ENCODE measurements at regions not wholly inside any gene's neighbourhood (a gene's known extent, or its start where the extent isn't known, plus 50 kb on each side); places are given as distances from the start of the nearest gene placed in this dataset.

DNA sequence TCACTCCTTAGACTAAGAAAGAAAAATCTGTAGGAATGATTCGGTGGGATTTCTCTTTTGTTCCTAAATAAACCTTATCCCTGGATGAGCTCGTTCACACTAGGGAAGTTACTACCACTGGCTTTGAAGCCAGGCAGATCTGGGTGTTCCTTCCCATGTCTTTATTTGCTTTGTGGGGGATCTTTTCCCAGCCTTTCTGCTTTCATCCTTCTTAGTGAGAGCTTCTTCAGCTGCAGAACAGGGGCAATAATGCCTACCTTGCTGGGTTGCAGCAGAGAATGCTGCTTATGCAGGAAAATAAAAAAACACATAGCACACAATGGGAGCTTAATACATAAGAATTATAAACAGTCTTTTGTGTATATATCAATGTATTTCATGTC, 292.1 kb downstream of the SOX11 start:
- no peaks in the 10 kb centered on the region for H3K36me3 Mint-ChIP-seq
- no peak overlapping the region for H3K4me3 Mint-ChIP-seq
- no peak overlapping the region for H3K27ac Mint-ChIP-seq
- Histone ChIP-seq H3K27me3 (ENCODE audit: control insufficient read depth in 2 of 2, insufficient read depth in 2 of 2, low read length in 2 of 2) (no peaks in the 10 kb centered on the region), H3K4me3 (ENCODE audit: low read length) (no peak overlapping the region), H3K27ac (ENCODE audit: low read depth, low read length) (no peak overlapping the region), H3K4me1 (ENCODE audit: control insufficient read depth in 2 of 2, insufficient read depth in 2 of 2, low read length in 2 of 2) (no peaks in the 10 kb centered on the region), H3K9me3 (ENCODE audit: control insufficient read depth in 2 of 3, low read length in 3 of 3) (no peaks in the 10 kb centered on the region), H3K36me3 (ENCODE audit: control insufficient read depth in 2 of 3, insufficient read depth in 3 of 3, low read length in 3 of 3) (no peaks in the 10 kb centered on the region)
- peaks cover 0 to 10% (median 0%) of the 10 kb centered on the region in 5 donors for H3K27me3 Mint-ChIP-seq
- CTCF ChIA-PET: no interaction called here
- ATAC-seq: no peak
- H3K9me3 Mint-ChIP-seq: peaks cover 0 to 2% (median 0%) of the 10 kb centered on the region in 11 donors
- no peaks in the 10 kb centered on the region for H3K4me1 Mint-ChIP-seq
- POLR2A ChIA-PET: no interaction called here
- intact Hi-C loops (cut with micrococcal nuclease): no loop called here
- DNase-seq: no peak

DNA sequence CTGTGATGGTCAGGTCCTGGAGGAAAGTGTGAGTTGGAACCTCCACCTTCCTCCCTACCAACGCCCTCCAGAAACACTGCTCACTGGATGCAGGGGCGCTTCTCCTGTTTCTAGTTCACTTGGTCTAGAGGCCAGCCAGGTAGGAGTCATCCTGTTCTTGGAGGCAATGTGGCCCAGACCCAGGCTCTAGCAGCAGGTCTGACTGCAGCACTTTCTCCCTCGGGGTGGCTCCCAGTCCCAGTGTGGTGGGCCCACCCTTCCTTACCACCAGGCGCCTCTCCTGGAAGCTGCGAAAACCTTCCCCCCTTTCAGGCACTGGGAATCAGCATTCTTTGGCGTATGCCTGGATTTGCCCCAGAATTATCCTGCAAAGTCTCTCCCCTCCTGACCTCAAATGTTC, 292.8 kb downstream of the SOX11 start:
- Mint-ChIP-seq H3K4me3 (no peak overlapping the region), H3K27ac (no peak overlapping the region), H3K4me1 (no peaks in the 10 kb centered on the region), H3K36me3 (no peaks in the 10 kb centered on the region), H3K27me3 (peaks cover 0 to 7% (median 0%) of the 10 kb centered on the region in 5 donors), H3K9me3 (peaks cover 0 to 2% (median 0%) of the 10 kb centered on the region in 11 donors)
- ATAC-seq: no peak
- DNase-seq: no peak
- Histone ChIP-seq H3K27me3 (ENCODE audit: control insufficient read depth in 2 of 2, insufficient read depth in 2 of 2, low read length in 2 of 2) (no peaks in the 10 kb centered on the region), H3K9me3 (ENCODE audit: control insufficient read depth in 2 of 3, low read length in 3 of 3) (no peaks in the 10 kb centered on the region), H3K4me1 (ENCODE audit: control insufficient read depth in 2 of 2, insufficient read depth in 2 of 2, low read length in 2 of 2) (no peaks in the 10 kb centered on the region), H3K4me3 (ENCODE audit: low read length) (no peak overlapping the region), H3K36me3 (ENCODE audit: control insufficient read depth in 2 of 3, insufficient read depth in 3 of 3, low read length in 3 of 3) (no peaks in the 10 kb centered on the region), H3K27ac (ENCODE audit: low read depth, low read length) (no peak overlapping the region)
- CTCF ChIA-PET: no interaction called here
- POLR2A ChIA-PET: no interaction called here
- intact Hi-C loops (cut with micrococcal nuclease): no loop called here

DNA sequence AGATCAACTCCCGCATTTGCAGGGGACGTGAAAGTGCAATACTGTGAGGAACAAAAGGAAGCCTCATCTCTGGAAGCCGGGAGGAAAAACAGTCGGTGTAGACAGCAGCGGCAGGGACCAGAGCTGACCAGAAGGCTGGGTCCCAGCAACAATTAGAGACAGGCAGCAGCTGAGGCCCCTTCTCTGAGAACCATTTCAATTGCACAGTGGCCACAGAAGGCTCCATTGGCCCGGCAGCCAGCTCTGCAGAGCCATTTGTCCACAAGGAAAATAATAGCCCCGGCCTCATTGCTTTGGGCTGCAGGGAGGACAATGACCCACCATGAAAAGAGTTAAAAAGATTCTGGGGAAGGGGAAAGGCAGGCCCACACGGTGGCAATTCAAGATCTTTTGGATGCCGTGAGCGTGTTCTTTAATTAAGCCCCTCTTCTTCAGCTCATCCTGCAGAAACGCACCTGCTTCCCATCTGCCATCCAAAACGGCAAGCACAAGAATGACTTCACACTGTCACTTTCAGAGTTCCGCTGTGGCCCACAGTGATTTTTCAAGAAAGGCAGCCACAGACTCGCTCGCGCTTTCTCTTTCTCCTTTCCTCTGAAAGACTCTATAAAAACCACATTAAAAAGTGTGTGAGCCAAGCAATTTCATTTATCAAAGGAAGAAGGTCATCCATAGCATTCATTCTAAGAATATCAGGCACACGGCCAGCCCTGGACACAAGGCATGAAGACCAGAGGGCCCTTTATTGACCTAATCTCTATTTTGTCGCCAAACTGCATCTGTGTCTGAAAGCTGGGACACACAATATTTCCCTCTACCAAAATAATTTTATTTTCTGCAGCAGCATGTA, 293.6 kb downstream of the SOX11 start:
- Histone ChIP-seq H3K9me3 (ENCODE audit: control insufficient read depth in 2 of 3, low read length in 3 of 3) (no peaks in the 10 kb centered on the region), H3K27ac (ENCODE audit: low read depth, low read length) (no peak overlapping the region), H3K4me3 (ENCODE audit: low read length) (no peak overlapping the region), H3K36me3 (ENCODE audit: control insufficient read depth in 2 of 3, insufficient read depth in 3 of 3, low read length in 3 of 3) (no peaks in the 10 kb centered on the region), H3K4me1 (ENCODE audit: control insufficient read depth in 2 of 2, insufficient read depth in 2 of 2, low read length in 2 of 2) (no peaks in the 10 kb centered on the region), H3K27me3 (ENCODE audit: control insufficient read depth in 2 of 2, insufficient read depth in 2 of 2, low read length in 2 of 2) (no peaks in the 10 kb centered on the region)
- Mint-ChIP-seq H3K36me3 (no peaks in the 10 kb centered on the region), H3K4me1 (no peaks in the 10 kb centered on the region), H3K4me3 (no peak overlapping the region), H3K27me3 (peaks cover 0 to 7% (median 0%) of the 10 kb centered on the region in 5 donors), H3K9me3 (peaks cover 0 to 2% (median 0%) of the 10 kb centered on the region in 11 donors), H3K27ac (no peak overlapping the region)
- no peak for ATAC-seq
- DNase-seq: no peak
- CTCF ChIA-PET: no interaction called here
- intact Hi-C loops (cut with micrococcal nuclease): no loop called here
- POLR2A ChIA-PET: no interaction called here

DNA sequence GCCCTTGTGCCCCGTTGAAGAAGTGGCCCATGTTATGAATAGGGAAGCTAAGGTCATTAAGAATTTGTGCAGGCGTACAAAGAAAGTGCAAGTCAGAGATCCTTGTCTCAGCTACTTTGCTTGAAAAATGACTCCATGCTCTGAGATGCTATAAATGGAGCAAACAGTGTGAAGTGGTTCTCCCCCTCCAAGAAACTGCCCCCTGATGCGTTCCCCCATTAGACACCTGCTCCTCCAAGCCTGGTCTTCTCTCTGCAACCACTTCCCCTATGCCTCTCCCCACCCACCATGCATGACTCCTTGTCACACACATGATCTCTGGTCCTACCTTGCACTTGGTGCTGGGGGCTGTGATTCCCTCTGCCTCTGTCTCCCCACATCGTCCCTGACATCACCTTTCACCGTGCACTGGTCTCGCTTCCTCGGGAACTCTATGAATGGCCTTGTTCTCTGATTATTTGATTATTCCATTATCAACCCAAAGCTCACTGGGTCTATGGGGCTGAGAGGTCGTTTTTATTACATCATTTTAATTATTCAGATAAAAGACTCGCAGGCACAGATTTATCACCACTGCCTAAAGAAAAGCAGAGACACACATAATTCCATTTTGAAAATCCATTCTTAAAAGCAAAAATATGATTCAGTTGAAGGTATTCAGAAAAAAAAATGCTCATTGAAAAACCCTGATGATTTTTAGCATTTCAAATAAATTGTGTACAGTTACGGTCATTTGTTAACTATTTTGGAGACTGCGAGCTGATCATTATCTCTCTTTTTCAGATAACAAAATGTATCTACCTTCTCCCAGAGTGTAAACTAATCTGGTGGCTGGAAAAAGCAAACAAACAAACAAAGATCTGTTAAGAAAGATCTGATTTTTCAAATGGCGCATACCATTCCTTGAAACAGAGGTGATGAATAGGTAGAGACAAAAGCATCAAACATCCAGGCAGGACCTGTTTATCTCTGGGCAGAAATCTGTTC, 294.9 kb downstream of the SOX11 start:
- no peak overlapping the region for H3K4me3 Mint-ChIP-seq
- ATAC-seq (no peak), DNase-seq (no peak)
- intact Hi-C loops (cut with micrococcal nuclease): no loop called here
- ChIA-PET CTCF (no interaction called here), POLR2A (no interaction called here)
- H3K4me1 Mint-ChIP-seq: no peaks in the 10 kb centered on the region
- no peaks in the 10 kb centered on the region for H3K4me1 ChIP-seq (ENCODE audit: control insufficient read depth in 2 of 2, insufficient read depth in 2 of 2, low read length in 2 of 2)
- peaks cover 0 to 7% (median 0%) of the 10 kb centered on the region in 5 donors for H3K27me3 Mint-ChIP-seq
- H3K36me3 Mint-ChIP-seq: no peaks in the 10 kb centered on the region
- peaks cover 0 to 2% (median 0%) of the 10 kb centered on the region in 11 donors for H3K9me3 Mint-ChIP-seq
- no peak overlapping the region for H3K27ac ChIP-seq (ENCODE audit: low read depth, low read length)
- H3K4me3 ChIP-seq (ENCODE audit: low read length): no peak overlapping the region
- no peaks in the 10 kb centered on the region for H3K36me3 ChIP-seq (ENCODE audit: control insufficient read depth in 2 of 3, insufficient read depth in 3 of 3, low read length in 3 of 3)
- H3K9me3 ChIP-seq (ENCODE audit: control insufficient read depth in 2 of 3, low read length in 3 of 3): no peaks in the 10 kb centered on the region
- H3K27ac Mint-ChIP-seq: no peak overlapping the region
- H3K27me3 ChIP-seq (ENCODE audit: control insufficient read depth in 2 of 2, insufficient read depth in 2 of 2, low read length in 2 of 2): no peaks in the 10 kb centered on the region

DNA sequence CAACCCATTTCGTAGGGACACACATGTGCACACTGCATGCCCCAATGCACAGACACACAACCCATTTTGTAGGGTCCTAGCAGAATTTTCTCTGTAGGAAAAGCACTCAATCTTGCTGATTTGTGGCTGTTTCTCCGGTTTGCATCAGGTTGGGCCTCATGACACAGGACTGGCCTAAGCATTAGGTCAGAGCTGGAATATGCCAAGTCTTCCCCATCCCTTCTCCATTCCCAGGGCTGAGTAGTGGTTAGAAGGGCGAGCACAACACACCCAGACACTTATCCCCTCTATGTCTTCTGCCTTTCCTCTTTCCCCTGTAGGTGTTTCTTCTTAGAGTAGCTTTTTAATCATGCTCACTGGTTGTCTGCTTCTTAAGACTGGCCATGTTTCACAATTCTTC, 295.9 kb downstream of the SOX11 start:
- Histone ChIP-seq H3K27ac (ENCODE audit: low read depth, low read length) (no peak overlapping the region), H3K4me3 (ENCODE audit: low read length) (no peak overlapping the region), H3K36me3 (ENCODE audit: control insufficient read depth in 2 of 3, insufficient read depth in 3 of 3, low read length in 3 of 3) (no peaks in the 10 kb centered on the region), H3K9me3 (ENCODE audit: control insufficient read depth in 2 of 3, low read length in 3 of 3) (no peaks in the 10 kb centered on the region), H3K4me1 (ENCODE audit: control insufficient read depth in 2 of 2, insufficient read depth in 2 of 2, low read length in 2 of 2) (no peaks in the 10 kb centered on the region), H3K27me3 (ENCODE audit: control insufficient read depth in 2 of 2, insufficient read depth in 2 of 2, low read length in 2 of 2) (no peaks in the 10 kb centered on the region)
- H3K4me1 Mint-ChIP-seq: no peaks in the 10 kb centered on the region
- ChIA-PET POLR2A (no interaction called here), CTCF (no interaction called here)
- no peak overlapping the region for H3K4me3 Mint-ChIP-seq
- H3K27me3 Mint-ChIP-seq: peaks cover 0 to under 1% (median 0%) of the 10 kb centered on the region in 5 donors
- ATAC-seq (no peak), DNase-seq (no peak)
- H3K36me3 Mint-ChIP-seq: no peaks in the 10 kb centered on the region
- no peak overlapping the region for H3K27ac Mint-ChIP-seq
- intact Hi-C loops (cut with micrococcal nuclease): no loop called here
- peaks cover 0 to 2% (median 0%) of the 10 kb centered on the region in 11 donors for H3K9me3 Mint-ChIP-seq

DNA sequence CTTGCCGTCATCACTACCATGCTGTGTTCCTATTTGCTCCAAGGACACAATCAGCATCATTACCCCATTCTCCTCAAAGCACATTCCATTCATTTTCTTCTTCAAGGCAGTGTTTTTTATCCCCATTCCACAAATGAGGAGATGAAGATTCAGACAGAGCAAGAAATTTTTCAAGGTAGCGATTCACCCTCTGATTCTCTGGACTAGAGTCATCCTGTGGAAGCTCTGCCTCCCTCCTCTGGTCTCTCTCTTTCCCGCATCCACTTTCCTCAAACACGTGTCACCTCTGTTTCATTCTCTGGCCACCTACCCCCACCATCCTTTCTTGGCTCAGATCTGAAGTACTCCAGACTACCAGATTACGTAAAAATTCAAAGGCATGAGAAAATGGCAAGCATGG, 297.9 kb downstream of the SOX11 start:
- no peak overlapping the region for H3K27ac Mint-ChIP-seq
- H3K27me3 Mint-ChIP-seq: peaks cover 0 to 5% (median 1%) of the 10 kb centered on the region in 5 donors
- ChIA-PET POLR2A (no interaction called here), CTCF (no interaction called here)
- H3K36me3 Mint-ChIP-seq: peaks cover 0 to under 1% (median 0%) of the 10 kb centered on the region in 5 donors
- H3K27me3 ChIP-seq (ENCODE audit: control insufficient read depth in 2 of 2, insufficient read depth in 2 of 2, low read length in 2 of 2): no peaks in the 10 kb centered on the region
- no peaks in the 10 kb centered on the region for H3K36me3 ChIP-seq (ENCODE audit: control insufficient read depth in 2 of 3, insufficient read depth in 3 of 3, low read length in 3 of 3)
- H3K27ac ChIP-seq (ENCODE audit: low read depth, low read length): no peak overlapping the region
- no peaks in the 10 kb centered on the region for H3K4me1 Mint-ChIP-seq
- no peaks in the 10 kb centered on the region for H3K9me3 ChIP-seq (ENCODE audit: control insufficient read depth in 2 of 3, low read length in 3 of 3)
- ATAC-seq (no peak), DNase-seq (no peak)
- intact Hi-C loops (cut with micrococcal nuclease): no loop called here
- H3K9me3 Mint-ChIP-seq: peaks cover 0 to 5% (median 0%) of the 10 kb centered on the region in 11 donors
- no peak overlapping the region for H3K4me3 Mint-ChIP-seq
- no peak overlapping the region for H3K4me3 ChIP-seq (ENCODE audit: low read length)
- H3K4me1 ChIP-seq (ENCODE audit: control insufficient read depth in 2 of 2, insufficient read depth in 2 of 2, low read length in 2 of 2): no peaks in the 10 kb centered on the region
